ENCODE measurements at regions not wholly inside any gene's neighbourhood (a gene's known extent, or its start where the extent isn't known, plus 50 kb on each side); places are given as distances from the start of the nearest gene placed in this dataset.

- DNase-seq = no peak
- no peaks in the 10 kb centered on the region for H3K4me1 Mint-ChIP-seq
- no peaks in the 10 kb centered on the region for H3K36me3 Mint-ChIP-seq
- peaks cover 0 to 17% (median 3%) of the 10 kb centered on the region in 6 donors for H3K9me3 Mint-ChIP-seq
- H3K27ac Mint-ChIP-seq = no peak overlapping the region
- no peak overlapping the region for H3K4me3 Mint-ChIP-seq
- H3K27me3 Mint-ChIP-seq (ENCODE audit: low read depth in 3 of 3) = peaks cover 0 to 1% (median 0%) of the 10 kb centered on the region in 3 donors
Observed at GRCh38 chr13:59522652-59523051, 641.1 kb downstream of the DIAPH3 start.

DNA sequence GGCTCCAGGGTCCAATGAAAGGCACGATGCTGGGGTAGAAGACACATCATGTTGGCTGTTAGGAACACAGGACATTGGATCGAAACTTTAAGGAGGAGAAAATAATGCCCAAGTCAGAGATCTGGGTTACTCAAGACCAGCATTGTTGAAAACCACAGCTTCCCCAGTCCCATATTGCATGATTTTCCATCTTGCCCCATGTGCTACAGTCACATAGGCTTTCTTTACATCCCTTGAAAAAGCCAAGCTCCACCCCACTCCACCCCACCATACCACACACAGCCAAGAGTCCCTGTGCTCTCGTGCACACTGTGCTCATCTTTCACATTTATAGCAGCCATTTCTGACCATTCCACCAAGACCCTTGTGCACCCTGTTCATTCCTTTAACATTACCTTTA is 636.2 kb downstream of the DIAPH3 start:
- Mint-ChIP-seq H3K27me3 (ENCODE audit: low read depth in 3 of 3) (peaks cover 0 to 1% (median 0%) of the 10 kb centered on the region in 3 donors), H3K9me3 (peaks cover 0 to 5% (median 3%) of the 10 kb centered on the region in 6 donors), H3K4me1 (peaks cover 0 to 8% of the 10 kb centered on the region in 2 donors), H3K4me3 (no peak overlapping the region), H3K36me3 (no peaks in the 10 kb centered on the region), H3K27ac (no peak overlapping the region)
- no peak for DNase-seq

- no peak overlapping the region for H3K27ac Mint-ChIP-seq
- H3K4me1 Mint-ChIP-seq = peaks cover 0 to 8% of the 10 kb centered on the region in 2 donors
- H3K9me3 Mint-ChIP-seq = peaks cover 0 to 2% (median 0%) of the 10 kb centered on the region in 6 donors
- H3K27me3 Mint-ChIP-seq (ENCODE audit: low read depth in 3 of 3) = no peaks in the 10 kb centered on the region
- H3K4me3 Mint-ChIP-seq = no peak overlapping the region
- no peak for DNase-seq
- H3K36me3 Mint-ChIP-seq = no peaks in the 10 kb centered on the region
Observed at GRCh38 chr13:59531571-59532091, 632.1 kb downstream of the DIAPH3 start.

- H3K27me3 Mint-ChIP-seq (ENCODE audit: low read depth in 3 of 3) = no peaks in the 10 kb centered on the region
- H3K9me3 Mint-ChIP-seq = peaks cover 0 to 7% (median 0%) of the 10 kb centered on the region in 6 donors
- H3K4me3 Mint-ChIP-seq = no peak overlapping the region
- no peak for DNase-seq
- no peaks in the 10 kb centered on the region for H3K36me3 Mint-ChIP-seq
- no peak overlapping the region for H3K27ac Mint-ChIP-seq
- H3K4me1 Mint-ChIP-seq = peaks cover 0 to 8% of the 10 kb centered on the region in 2 donors
Observed at GRCh38 chr13:59532405-59532804, 631.3 kb downstream of the DIAPH3 start.

DNA sequence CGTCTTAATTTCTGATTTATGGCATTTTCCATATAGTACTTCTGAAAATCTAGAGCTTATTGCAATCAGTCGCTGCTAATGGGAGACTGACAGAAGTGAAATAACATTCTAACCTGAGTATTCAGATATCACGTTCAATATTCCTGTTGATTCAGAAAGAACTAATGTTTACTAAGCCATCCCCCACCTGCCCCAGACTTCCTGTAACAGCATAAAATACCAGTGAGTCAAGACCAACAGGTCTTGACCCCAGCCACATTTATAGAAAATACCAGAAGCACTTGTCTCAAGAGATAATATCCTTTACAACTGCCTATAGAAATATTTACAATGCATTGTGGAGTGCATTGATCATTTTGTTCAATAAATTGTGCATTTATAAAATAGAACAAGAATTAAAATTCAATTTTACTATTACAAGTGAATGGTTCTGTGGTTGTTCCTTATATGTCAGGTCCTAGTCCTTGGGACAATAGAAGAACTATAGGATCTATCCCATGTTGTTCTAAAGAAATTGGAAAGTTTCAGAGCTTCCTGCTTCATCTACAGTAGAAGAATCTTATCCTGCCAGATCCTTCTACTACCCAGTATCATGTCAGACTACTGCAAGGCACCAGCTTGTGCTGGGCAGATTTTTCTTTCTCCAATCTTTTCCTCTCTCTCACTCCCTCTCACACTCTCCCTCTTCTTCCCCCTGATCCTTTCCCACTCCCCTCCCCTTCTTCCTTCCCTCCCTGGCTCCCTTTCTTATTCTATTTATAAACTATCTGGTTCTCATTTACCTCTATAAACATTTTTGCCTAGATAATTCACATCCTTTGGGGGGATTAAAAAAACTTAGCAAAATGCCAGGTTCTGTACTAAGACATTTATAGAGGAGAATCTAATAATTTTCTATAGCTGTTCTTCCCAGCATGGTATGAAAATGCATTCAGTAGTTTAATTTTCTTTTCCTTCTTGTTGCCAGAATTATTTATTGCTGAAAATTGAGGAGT is 629.9 kb downstream of the DIAPH3 start:
- Mint-ChIP-seq H3K27me3 (ENCODE audit: low read depth in 3 of 3) (no peaks in the 10 kb centered on the region), H3K27ac (no peak overlapping the region), H3K4me3 (no peak overlapping the region), H3K4me1 (peaks cover 0 to 8% of the 10 kb centered on the region in 2 donors), H3K9me3 (peaks cover 0 to 7% (median under 1%) of the 10 kb centered on the region in 6 donors), H3K36me3 (no peaks in the 10 kb centered on the region)
- DNase-seq = no peak

- Mint-ChIP-seq H3K9me3 (peaks cover 0 to 7% (median under 1%) of the 10 kb centered on the region in 6 donors), H3K4me3 (no peak overlapping the region), H3K4me1 (peaks cover 0 to 8% of the 10 kb centered on the region in 2 donors), H3K36me3 (no peaks in the 10 kb centered on the region), H3K27ac (no peak overlapping the region), H3K27me3 (ENCODE audit: low read depth in 3 of 3) (no peaks in the 10 kb centered on the region)
- no peak for DNase-seq
Observed at GRCh38 chr13:59534806-59535205, 628.9 kb downstream of the DIAPH3 start.

DNA sequence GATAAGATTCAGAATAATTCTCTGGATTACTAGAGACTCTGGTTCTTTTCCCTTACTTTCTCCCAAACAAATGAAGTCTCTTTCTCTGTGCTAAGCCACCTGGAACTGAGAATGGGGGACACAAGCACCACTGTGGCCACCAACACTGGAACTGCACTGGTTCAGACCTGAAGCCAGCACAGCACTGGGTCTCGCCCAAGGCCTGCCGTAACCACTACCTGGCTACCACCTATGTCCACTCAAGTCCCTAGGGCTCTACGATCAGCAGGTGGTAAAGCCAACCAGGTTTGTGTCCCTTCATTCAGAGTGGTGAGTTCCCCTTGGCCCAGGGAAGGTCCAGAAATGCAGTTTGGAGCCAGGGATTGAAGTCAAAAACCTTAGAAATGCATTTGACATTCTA is 626.2 kb downstream of the DIAPH3 start:
- no peak for DNase-seq
- H3K4me1 Mint-ChIP-seq = no peaks in the 10 kb centered on the region
- H3K4me3 Mint-ChIP-seq = no peak overlapping the region
- H3K9me3 Mint-ChIP-seq = peaks cover 0 to 7% (median under 1%) of the 10 kb centered on the region in 6 donors
- no peaks in the 10 kb centered on the region for H3K27me3 Mint-ChIP-seq (ENCODE audit: low read depth in 3 of 3)
- no peak overlapping the region for H3K27ac Mint-ChIP-seq
- no peaks in the 10 kb centered on the region for H3K36me3 Mint-ChIP-seq

DNA sequence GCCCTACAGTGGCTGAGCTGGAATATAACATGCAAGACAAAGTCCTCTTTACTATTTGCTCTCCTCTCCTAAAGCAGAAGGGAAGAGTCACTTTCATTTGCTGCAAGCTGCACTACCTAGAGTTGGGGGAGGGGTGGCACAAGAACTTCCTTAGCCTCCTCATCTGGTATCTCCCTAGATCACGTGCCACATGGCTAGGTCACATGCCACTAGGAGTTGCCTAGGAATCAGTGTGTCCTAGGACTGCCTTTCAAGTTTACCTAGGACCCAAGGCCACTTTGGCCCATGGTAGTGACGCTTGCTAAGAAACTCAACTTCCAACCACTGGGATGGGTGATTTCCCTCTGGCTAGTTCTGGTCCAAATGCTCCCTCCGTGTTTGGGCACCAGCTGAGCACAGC is 625.2 kb downstream of the DIAPH3 start:
- no peak for DNase-seq
- Mint-ChIP-seq H3K4me1 (no peaks in the 10 kb centered on the region), H3K9me3 (peaks cover 0 to 7% (median under 1%) of the 10 kb centered on the region in 6 donors), H3K27ac (no peak overlapping the region), H3K36me3 (no peaks in the 10 kb centered on the region), H3K27me3 (ENCODE audit: low read depth in 3 of 3) (peaks cover 0 to 2% (median 0%) of the 10 kb centered on the region in 3 donors), H3K4me3 (no peak overlapping the region)

- DNase-seq = no peak
- Mint-ChIP-seq H3K4me1 (no peaks in the 10 kb centered on the region), H3K27ac (no peak overlapping the region), H3K4me3 (no peak overlapping the region), H3K36me3 (no peaks in the 10 kb centered on the region), H3K9me3 (peaks cover 0 to 12% (median 2%) of the 10 kb centered on the region in 6 donors), H3K27me3 (ENCODE audit: low read depth in 3 of 3) (peaks cover 0 to 2% (median 0%) of the 10 kb centered on the region in 3 donors)
Observed at GRCh38 chr13:59542303-59542702, 621.4 kb downstream of the DIAPH3 start.

GRCh38 chr13:59543418-59543817 is 620.3 kb downstream of the DIAPH3 start:
- no peaks in the 10 kb centered on the region for H3K4me1 Mint-ChIP-seq
- no peaks in the 10 kb centered on the region for H3K36me3 Mint-ChIP-seq
- H3K4me3 Mint-ChIP-seq = no peak overlapping the region
- DNase-seq = no peak
- H3K27ac Mint-ChIP-seq = no peak overlapping the region
- H3K27me3 Mint-ChIP-seq (ENCODE audit: low read depth in 3 of 3) = peaks cover 0 to 2% (median 0%) of the 10 kb centered on the region in 3 donors
- peaks cover 0 to 12% (median 3%) of the 10 kb centered on the region in 6 donors for H3K9me3 Mint-ChIP-seq

GRCh38 chr13:59545007-59545406 is 618.7 kb downstream of the DIAPH3 start:
- peaks cover 0 to 2% (median 0%) of the 10 kb centered on the region in 3 donors for H3K27me3 Mint-ChIP-seq (ENCODE audit: low read depth in 3 of 3)
- no peaks in the 10 kb centered on the region for H3K4me1 Mint-ChIP-seq
- no peak for DNase-seq
- no peak overlapping the region for H3K4me3 Mint-ChIP-seq
- H3K9me3 Mint-ChIP-seq = peaks cover 0 to 19% (median 5%) of the 10 kb centered on the region in 6 donors
- H3K36me3 Mint-ChIP-seq = no peaks in the 10 kb centered on the region
- H3K27ac Mint-ChIP-seq = no peak overlapping the region

DNA sequence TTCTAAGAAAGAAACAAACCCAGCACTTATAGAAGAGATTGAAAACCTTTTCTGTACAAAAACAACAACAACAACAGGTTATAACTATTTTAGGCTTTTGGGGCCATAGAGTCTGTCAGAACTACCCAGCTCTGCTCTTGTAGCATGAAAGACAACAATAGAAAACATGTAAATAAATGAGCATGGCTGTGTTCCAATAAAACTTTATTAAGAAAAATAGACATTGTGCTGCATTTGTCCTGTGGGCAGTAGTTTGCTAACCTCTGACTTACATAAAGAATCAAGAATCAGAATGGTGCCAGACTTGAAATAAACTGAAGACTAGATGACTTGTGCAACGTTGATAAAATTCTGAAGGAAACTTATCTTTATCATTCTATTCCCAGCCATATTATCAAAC is 617.5 kb downstream of the DIAPH3 start:
- no peak for DNase-seq
- no peaks in the 10 kb centered on the region for H3K4me1 Mint-ChIP-seq
- peaks cover 0 to 2% (median 0%) of the 10 kb centered on the region in 3 donors for H3K27me3 Mint-ChIP-seq (ENCODE audit: low read depth in 3 of 3)
- no peak overlapping the region for H3K27ac Mint-ChIP-seq
- peaks cover 3 to 29% (median 8%) of the 10 kb centered on the region in 6 donors for H3K9me3 Mint-ChIP-seq
- no peak overlapping the region for H3K4me3 Mint-ChIP-seq
- H3K36me3 Mint-ChIP-seq = no peaks in the 10 kb centered on the region

- Mint-ChIP-seq H3K27me3 (ENCODE audit: low read depth in 3 of 3) (peaks cover 0 to 2% (median 0%) of the 10 kb centered on the region in 3 donors), H3K4me1 (no peaks in the 10 kb centered on the region), H3K9me3 (peaks cover 7 to 41% (median 15%) of the 10 kb centered on the region in 6 donors), H3K4me3 (no peak overlapping the region), H3K36me3 (no peaks in the 10 kb centered on the region), H3K27ac (no peak overlapping the region)
- no peak for DNase-seq
Observed at GRCh38 chr13:59547950-59548349, 615.8 kb downstream of the DIAPH3 start.

GRCh38 chr13:59562924-59563323 is 600.8 kb downstream of the DIAPH3 start:
- Mint-ChIP-seq H3K4me1 (no peaks in the 10 kb centered on the region), H3K4me3 (no peak overlapping the region), H3K9me3 (peaks cover 9 to 40% (median 17%) of the 10 kb centered on the region in 6 donors), H3K27ac (no peak overlapping the region), H3K27me3 (ENCODE audit: low read depth in 3 of 3) (no peaks in the 10 kb centered on the region), H3K36me3 (no peaks in the 10 kb centered on the region)
- no peak for DNase-seq

Measured in immature natural killer cell (primary cell).